Stimulated activated CD4-positive, alpha-beta T cell treated with anti-CD3 and anti-CD28 coated beads, Interleukin-1b, Interleukin-23, amount 100 ng/mL, for 24 hours (primary cell): ENCODE measurements at regions not wholly inside any gene's neighbourhood (a gene's known extent, or its start where the extent isn't known, plus 50 kb on each side); places are given as distances from the start of the nearest gene placed in this dataset.

Experiments
- DNase-seq, 4 experiments: peaks; one replicate each; pipeline ENCODE4 v3.0.0-alpha.2; 2020; ENCODE audit warnings: low read depth in 4 of 4, low spot score in 1 of 4

- DNase-seq: no peak
Observed at GRCh38 chr6:111984516-111985201, 69.2 kb upstream of the CCN6 start.

- DNase-seq: peak in 1 of 4 experiments; percentile 27
Observed at GRCh38 chr6:111985202-111985731, 68.6 kb upstream of the CCN6 start.

GRCh38 chr6:111986651-111987050 is 67.3 kb upstream of the CCN6 start:
- no peak for DNase-seq

GRCh38 chr6:111987295-111987694 is 66.6 kb upstream of the CCN6 start:
- DNase-seq: no peak

- DNase-seq: no peak
Observed at GRCh38 chr6:111988926-111989325, 65.0 kb upstream of the CCN6 start.

- no peak for DNase-seq
Observed at GRCh38 chr6:111989743-111990142, 64.2 kb upstream of the CCN6 start.

GRCh38 chr6:111990214-111990613 is 63.7 kb upstream of the CCN6 start:
- DNase-seq: no peak

GRCh38 chr6:111992851-111993250 is 61.1 kb upstream of the CCN6 start:
- no peak for DNase-seq

- no peak for DNase-seq
Observed at GRCh38 chr6:111993342-111993741, 60.6 kb upstream of the CCN6 start.

- no peak for DNase-seq
Observed at GRCh38 chr6:111994791-111995190, 59.1 kb upstream of the CCN6 start.

- no peak for DNase-seq
Observed at GRCh38 chr6:111995404-111995803, 58.5 kb upstream of the CCN6 start.

- no peak for DNase-seq
Observed at GRCh38 chr6:111996144-111996865, 57.6 kb upstream of the CCN6 start.

- peak; percentile 39 to 69 (median 60) for DNase-seq
Observed at GRCh38 chr6:111997078-111997852, 56.6 kb upstream of the CCN6 start.

- no peak for DNase-seq
Observed at GRCh38 chr6:111997853-111998208, 56.1 kb upstream of the CCN6 start.

- no peak for DNase-seq
Observed at GRCh38 chr6:112002307-112002706, 51.6 kb upstream of the CCN6 start.
